HG02571 (cell line): ENCODE measurements at regions not wholly inside any gene's neighbourhood (a gene's known extent, or its start where the extent isn't known, plus 50 kb on each side); places are given as distances from the start of the nearest gene placed in this dataset.

Experiments used
- ATAC-seq: cut with Tn5 transposase; IDR thresholded peaks from one replicate; pipeline ENCODE4 v1.9.1; 2021; ENCODE audit warnings: mild to moderate bottlenecking, moderate library complexity; ENCODE audit not compliant: unreplicated experiment

DNA sequence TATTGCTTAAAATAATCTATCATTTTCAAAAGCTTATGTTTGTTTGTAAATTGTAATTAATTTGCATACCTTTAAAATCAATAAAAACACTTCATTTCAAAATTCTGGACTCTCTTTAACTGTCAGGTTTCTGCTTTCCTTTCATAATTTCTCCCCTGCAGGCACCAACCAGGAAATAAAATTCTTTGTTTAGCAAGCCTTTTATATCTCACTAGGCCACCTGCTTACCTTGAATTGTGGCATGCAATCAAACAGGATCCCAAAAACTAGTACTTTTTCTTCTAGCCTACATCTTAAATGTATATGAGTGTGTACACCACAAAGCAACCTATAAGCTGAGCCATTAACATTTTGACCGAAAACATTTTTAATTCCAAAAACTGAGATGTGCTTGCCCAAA, 233.1 kb downstream of the NR4A2 start:
- ATAC-seq, result no peak

DNA sequence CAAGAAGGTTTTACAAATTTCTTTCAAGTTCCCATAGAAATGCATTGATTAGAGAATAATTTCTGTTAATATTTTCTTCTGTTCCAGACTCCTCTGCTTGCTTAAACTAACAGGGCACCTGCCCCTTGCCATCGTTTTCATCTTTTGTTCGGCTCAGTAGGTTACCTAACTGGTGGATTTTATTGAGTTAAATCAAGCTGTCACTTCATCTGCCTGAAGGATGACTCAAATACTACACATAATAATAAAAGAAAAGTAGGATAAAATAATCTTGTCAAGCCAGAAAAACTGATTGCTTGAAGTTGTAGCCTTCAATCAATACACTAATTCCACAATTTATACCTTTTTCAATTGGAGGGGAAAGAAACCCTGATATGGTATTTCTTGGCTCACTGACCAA, 234.0 kb downstream of the NR4A2 start:
- ATAC-seq, result no peak

DNA sequence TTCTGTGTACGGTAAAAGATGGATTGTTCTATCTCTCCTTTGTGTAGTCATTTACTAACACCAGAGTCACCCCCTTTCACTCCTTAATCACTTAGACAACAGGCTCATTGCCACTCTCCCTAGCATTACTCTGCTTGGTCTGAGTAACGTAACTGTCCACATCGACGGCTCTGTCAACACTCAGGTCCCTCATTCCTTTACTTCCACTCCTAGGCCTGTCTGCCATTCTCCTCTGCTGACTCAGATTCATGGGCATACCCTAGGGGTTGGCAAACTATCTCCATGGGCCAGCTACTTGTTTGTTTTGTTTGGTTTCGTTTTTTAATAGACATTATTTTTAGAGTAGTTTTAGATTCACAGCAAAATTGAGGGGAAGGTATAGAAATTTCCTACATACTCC, 243.9 kb downstream of the NR4A2 start:
- no peak for ATAC-seq

DNA sequence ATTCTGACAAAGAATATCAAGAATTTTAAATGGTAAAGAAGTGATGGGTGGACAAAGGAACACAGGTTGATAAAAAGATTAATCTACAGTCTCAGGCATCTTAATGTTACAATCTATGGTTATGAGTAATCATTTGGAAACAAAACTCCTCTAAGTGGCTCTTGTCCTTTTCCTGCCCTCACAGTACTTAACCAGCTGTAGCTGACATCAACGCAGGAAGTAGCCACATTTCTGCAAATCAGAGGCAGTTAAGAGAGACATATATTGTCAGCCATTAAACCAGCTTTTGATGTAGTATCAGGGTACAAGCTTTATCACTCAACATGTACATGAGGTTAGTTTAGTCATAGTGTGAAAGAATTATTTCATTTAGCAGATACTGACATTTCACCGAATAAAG, 244.6 kb downstream of the NR4A2 start:
- ATAC-seq, result no peak

DNA sequence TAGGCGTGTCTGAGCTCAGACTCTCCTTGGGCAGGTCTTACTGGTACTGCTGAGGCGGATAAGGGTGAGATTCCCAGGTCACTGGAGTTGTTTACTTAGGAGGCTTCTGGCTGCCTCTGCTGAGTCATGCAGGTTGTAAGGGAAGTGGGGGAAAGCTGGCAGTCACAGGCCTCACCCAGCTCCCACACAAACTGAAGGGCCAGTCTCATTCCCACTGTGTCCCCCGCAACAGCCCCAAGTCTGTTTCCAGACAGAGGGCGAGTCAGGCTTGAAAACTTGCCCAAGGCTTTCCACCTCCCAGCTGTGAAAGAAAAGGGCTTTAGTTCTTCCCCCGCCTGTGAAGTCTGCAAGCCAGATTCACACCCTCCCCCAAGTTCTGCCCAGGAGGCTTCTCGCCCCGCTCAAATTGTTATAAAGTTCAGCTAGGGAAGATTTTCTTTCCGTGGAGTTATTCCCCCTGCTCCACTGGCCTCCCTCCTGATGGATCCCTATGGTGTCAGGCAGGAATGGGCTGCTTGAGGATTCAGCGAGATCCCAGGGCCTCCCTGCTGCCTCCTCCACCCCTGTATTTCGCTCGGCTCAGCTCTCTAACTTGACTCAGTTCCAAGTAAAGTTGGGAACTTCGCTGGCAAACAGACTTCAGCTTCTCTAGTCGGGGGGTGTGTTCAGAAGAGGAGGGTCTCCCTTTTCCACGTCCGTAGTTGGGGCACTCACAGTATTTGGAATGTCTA, 248.6 kb downstream of the NR4A2 start:
- ATAC-seq, result no peak

DNA sequence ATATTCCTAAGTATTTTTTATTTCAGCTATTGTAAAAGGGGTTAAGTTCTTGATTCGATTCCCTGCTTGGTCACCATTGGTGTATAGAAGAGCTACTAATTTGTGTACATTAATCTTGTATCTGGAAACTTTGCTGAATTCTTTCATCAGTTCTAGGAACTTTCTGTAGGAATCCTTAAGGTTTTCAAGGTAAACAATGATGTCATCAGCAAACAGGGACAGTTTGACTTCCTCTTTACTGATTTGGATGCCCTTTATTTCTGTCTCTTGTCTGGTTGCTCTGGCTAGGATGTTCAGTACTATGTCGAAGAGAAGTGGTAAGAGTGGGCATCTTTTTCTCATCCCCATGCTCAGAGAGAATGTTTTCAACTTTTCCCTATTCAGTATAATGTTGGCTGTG, 252.7 kb downstream of the NR4A2 start:
- ATAC-seq, result no peak

DNA sequence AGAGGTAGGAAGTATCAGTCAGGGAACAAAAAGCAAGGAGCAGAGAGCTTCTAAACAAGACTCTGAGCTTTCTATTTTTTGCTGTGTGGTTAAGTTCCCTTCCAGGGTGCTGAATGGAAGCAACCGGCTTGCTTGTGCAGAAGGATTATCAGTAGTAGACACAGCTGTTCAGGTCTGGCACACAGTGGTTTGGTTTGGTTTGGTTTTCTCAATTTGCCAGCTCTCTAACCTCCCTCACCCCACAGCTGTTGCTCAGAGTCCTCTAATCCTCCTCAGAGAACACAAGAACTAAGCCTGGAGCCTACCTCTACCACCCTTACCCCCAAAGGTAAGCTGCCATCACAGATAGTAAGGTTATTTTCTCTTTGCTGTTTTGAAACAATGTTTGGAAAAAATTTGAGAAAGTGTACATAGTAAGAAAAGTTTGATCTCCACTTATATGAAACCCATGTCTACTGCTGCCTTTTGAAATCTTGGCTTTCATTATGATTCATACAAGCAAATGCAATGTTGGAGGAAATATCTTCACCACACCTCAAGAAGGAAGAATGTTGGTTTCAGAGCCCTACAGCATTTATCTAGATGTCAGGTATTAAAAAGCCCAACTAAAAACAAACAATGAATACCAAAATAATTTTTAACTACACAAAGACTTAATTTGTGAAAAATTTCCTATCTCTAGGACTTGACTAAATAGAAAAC, 255.3 kb downstream of the NR4A2 start:
- no peak for ATAC-seq

DNA sequence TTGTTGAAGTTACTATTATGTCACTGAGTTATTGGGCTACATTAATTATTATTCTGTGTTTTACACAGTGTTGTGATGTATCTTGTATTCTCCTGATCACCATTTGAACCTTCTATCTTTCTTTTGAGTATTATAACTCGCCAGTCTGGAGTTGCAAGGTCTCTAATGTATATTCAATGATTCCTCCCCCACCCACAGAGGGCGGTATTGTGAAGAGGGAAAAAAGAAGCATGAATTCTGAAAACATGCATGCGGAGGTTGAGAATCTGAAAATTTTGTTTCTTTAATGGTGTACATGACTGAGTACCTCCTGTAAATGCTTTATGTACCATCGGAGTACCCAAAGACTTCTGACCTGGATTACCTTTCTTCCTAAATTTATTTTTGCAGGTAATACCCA, 266.6 kb downstream of the NR4A2 start:
- no peak for ATAC-seq

DNA sequence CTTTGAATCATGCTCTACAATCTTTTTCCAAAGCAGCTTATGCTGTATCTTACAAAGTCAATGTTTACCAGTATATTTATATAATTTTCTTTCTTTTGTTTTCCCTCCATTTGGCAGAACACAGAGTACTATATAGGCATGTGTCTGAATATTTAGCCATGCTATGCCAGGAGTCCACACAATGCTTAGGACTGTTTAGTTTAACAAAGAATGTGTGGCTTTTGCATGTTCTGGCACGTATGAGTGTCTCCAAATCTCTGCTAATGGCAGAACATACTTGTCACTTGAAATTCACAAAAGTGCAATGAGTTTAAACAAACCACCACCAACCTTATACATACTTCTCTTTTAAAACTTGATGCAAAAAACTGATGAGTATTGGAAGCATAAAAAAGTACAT, 268.0 kb downstream of the NR4A2 start:
- ATAC-seq, result no peak

DNA sequence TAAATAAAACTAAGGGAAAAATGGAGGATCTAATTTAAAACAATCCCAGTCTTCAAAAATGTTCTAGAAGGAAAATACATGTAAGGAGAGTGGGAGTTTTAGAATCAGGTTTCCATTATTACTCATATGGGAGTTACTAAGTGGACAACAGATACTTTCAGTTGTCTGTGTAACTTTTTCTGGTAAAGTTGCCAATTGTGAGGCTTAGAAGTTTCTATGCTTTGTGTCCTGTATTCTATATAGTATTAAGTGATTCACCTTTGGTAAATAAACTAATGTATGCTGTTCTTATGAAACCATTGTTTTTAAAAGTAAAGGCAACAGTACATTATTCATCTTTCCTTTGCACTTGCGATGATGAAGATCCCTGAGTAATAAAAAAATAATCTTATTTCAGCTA, 274.9 kb downstream of the NR4A2 start:
- ATAC-seq, result no peak

DNA sequence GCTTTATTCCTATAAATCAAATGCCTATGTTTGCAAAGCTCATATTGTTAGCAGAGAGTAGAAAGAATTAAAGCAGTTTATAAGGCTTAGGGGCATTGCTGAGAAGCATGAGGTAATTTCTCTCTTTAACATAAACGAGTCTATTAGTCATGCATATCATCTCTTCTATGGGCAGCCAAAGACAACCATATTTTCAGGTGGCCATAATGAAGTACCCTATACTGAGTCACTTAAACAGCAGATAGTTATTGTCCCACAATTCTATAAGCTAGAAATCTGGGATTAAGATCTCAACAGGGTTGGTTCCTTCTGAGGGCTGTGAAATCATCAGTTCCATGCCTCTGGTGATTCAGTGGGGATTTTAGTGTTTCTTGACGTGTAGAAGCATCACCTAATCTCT, 277.5 kb downstream of the NR4A2 start:
- ATAC-seq, result no peak

DNA sequence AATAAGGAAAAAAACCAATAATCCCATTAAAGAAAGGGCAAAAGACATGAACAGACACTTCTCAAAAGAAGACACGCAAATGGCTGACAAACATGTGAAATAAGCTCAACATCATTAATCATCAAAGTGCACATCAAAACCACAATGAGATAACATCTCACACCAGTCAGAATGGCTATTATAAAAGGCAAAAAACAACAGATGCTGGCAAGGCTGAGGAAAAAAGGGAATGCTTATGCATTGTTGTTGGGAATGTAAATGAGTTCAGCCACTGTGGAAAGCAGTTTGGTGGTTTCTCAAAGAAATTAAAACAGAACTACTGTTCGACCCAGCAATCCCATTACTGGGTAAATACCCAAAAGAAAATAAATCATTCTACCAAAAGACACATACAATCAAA, 285.6 kb downstream of the NR4A2 start:
- no peak for ATAC-seq

DNA sequence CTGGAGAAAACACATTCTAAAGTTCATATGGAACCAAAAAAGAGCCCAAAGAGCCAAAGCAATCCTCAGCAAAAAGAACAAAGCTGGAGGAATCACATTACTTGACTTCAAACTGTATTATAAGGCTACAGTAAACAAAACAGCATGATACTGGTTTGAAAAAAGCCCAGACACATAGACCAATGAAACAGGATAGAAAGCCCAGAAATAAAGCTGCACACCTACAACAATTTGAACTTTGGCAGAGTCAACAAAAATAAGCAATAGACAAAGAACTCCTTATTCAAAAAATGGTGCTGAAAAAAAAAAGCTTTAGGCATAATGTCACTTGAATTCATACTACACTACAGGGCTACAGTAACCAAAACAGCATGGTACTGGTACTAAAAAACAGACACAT, 289.6 kb downstream of the NR4A2 start:
- no peak for ATAC-seq

DNA sequence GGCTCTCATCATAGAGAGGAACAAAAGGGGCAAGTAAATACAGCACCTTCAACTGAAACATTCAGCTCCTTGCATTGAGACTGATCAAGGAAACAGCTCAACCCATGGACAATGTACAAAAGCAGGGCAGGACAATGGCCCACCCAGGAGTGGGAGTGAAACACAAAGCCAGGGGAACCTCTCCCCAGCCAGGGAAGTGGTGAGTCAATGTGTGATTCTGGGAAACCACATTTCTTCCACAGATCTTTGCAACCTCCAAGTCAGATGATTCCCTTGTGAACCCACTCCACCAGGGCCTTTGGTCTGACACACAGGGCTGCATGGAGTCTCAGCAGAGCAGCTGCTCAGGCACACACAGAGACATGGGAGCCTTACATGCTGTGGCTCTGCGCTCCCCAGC, 294.5 kb downstream of the NR4A2 start:
- ATAC-seq, result no peak

DNA sequence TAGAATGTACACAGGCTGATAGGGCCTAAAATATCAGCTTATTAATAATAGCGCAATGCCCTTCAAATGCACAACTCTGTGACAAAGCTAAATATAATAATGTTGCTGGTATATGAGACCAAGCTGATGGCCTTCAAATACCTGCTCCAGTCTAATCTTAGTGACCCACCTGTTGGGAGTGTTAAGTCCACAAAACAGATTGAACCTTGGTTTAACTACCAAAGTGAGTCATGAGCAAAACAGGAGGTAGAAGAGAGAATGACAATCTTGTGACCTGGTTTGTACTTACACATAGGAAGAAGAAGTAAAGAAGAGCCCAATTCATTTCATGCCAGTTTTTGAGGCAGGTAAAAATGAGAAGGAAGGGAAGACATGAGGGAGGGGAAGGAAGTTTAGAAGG, 295.0 kb downstream of the NR4A2 start:
- ATAC-seq, result no peak

DNA sequence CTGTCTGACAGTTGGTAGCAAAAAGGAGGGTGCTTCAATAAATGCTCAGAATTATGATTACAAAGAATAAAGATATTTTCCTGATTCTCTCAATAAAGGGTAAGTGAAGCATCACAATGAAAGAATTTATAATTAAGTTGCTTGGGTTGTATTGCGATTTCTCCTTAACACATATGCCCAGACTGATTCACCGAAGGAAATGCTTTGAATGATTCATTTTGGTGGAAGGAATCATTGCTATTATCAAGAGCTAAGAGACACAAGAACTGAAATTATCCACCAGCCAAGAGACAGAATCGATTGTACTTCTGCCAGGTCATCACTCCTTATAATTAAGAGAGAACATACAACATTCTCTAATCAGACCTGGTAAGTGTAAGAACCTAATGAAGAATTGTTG, 301.4 kb downstream of the NR4A2 start:
- ATAC-seq, result no peak

DNA sequence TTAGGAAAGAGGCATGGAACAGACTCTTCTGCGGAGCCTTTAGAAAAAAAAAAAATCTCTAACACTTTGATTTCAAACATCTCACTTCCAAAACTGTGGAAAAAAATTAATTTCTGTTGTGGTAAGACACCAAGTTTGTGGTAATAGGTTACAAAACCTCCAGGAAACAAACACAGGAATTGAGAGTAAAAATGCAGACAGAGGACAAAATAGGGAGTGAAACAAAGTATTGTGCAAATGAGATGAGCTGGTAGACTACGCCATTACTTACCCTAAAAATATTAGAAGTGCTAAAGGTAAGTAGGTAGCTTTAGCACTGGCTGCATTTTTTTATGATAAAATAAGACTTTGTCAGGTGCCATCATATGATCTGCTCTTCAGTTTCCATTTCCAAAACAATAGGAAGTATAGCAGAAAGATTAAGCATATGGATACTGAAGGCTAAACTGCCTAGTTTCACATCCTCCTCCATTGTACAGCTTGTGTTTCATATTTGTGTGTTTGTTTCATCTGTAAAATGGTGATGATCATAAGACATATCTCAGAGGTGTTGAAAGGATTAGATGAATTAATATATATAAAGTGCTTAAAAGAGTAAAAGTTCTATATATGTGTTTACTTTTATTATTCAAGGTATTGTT, 309.2 kb downstream of the NR4A2 start:
- no peak for ATAC-seq

DNA sequence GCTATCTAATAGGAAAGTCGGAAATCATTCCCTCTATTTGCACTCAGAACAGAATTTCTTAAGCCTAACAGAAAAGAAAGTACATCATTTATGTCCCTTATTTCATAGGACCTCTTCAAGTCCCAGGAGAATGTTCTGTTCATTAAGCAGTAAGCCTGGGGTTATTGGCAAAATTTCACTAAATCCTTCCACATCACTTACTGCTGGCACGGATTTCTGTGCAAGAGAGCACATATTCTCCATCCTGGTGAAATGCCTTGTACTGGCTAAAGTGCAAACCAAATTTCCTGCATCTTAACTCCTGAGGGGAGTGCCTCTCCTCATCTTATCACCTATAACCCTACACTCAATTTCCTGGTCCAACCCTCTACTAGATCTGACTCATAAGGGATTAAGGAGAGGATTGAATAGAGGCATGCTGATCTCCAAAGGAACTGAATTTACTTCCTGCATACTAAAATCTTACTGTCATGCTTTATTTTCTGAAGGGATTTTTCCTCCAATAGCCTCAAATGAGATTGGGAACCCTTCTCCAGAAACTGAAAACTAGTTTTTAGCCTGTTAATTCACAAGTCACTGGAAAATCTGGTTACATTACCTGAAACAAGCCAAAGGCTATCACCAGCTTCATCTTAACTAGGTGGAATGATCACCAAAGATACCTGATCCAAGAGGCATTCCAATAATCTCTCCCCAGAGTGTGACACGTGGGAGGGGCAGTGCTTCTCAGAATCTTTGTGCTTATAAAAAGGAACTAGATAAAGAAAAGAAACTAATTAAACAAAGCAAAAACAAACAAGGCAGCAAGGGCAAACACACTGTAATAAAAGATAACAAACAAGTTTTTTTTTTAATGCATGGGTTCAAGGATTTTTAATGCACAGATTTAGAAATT, 311.1 kb downstream of the NR4A2 start:
- no peak for ATAC-seq

DNA sequence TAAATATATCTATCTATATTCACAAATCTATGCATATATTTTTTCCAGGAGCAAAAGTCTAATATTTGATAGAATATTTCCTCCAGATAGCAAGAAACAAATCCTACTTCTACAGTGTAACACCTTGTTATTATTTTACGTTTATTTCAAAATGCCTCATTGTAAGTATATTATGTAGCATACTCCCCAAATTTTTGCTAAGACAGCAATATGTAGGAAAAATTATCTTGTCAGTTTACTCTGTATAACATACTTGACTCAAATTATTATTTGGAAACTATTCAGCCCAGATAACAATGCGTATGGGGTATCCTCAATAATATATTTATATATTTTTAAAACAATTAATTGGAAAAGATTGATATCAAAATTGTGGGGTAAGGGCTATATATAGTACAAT, 313.2 kb downstream of the NR4A2 start:
- ATAC-seq, result no peak

DNA sequence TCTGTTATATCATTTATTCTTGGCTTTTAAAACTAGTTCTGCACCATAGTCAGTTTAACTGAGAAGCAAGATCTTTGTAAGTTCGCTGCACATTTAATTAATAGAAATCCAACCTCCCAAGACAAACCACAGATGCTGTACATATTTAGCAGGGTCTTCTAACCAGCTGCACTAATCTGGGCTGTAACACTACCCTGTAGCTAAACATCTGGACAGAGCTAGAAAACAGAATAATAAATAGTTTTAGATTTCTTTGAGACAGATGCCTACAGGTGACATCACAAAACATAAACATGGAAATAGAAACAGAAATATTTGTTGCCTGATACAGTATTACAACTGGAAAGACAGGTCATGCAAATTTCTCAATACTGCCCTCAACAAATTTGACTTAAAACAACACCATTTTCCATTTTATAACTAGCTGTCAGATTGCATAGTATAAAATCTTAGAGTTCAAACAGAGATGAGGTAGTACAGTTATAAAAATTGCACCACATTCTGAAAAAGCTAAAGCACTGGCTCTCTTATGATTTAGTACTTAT, 315.1 kb downstream of the NR4A2 start:
- no peak for ATAC-seq

DNA sequence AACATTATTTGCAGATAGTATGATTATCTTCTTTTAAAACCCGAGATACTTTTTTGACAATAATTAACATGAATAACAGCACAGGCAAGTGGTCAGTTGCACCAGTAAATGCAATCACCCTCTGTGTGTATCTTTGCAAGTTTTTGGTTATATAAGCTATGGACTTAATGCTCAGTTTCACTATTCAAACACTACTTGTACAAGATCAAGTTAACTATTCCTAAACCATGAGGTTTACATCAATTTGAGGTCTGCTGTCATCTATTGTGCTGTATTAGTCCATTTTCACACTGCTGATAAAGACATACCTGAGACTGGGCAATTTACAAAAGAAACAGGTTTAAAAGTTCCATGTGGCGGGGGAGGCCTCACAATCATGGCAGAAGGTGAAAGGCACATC, 323.2 kb downstream of the NR4A2 start:
- ATAC-seq, result no peak
